ENCODE measurements at regions not wholly inside any gene's neighbourhood (a gene's known extent, or its start where the extent isn't known, plus 50 kb on each side); places are given as distances from the start of the nearest gene placed in this dataset.

DNA sequence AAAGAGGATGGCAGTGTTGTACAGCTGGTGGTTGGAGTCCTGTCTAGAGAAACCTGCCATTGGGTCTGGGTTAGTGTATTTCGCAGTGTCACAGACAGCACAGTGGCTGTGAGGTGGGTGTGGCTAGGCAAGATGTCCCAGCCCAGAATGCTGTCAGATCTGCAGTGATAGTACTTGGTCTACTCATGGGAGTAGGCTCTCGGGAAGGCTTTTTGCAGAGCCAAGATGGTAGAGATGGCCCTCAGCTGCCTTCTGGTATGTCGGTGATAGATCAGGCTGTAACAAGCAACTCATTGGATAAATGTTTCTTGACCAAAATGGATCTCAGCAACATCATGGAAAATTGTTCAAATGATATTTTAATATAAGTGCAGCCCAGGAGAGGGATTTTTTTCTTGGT lies 84.3 kb upstream of the WDR1 start:
- TF ChIP-seq, protein P1, sequence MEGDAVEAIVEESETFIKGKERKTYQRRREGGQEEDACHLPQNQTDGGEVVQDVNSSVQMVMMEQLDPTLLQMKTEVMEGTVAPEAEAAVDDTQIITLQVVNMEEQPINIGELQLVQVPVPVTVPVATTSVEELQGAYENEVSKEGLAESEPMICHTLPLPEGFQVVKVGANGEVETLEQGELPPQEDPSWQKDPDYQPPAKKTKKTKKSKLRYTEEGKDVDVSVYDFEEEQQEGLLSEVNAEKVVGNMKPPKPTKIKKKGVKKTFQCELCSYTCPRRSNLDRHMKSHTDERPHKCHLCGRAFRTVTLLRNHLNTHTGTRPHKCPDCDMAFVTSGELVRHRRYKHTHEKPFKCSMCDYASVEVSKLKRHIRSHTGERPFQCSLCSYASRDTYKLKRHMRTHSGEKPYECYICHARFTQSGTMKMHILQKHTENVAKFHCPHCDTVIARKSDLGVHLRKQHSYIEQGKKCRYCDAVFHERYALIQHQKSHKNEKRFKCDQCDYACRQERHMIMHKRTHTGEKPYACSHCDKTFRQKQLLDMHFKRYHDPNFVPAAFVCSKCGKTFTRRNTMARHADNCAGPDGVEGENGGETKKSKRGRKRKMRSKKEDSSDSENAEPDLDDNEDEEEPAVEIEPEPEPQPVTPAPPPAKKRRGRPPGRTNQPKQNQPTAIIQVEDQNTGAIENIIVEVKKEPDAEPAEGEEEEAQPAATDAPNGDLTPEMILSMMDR (IDR thresholded peaks at IDR 0.05) = no peak
- no peak for TF ChIP-seq FOXP4 (CRISPR knock-in tag; IDR thresholded peaks at IDR 0.05)
- no peak for TF ChIP-seq USF2 (CRISPR knock-in tag; IDR thresholded peaks at IDR 0.05)

Data from WTC11 (cell line).